GM20000 (cell line): ENCODE measurements at regions not wholly inside any gene's neighbourhood (a gene's known extent, or its start where the extent isn't known, plus 50 kb on each side); places are given as distances from the start of the nearest gene placed in this dataset.

ENCODE experiments used
- DNase-seq: peaks from one replicate; pipeline ENCODE4 v3.0.0; 2012; ENCODE audit warnings: low spot score
- CTCF ChIP-seq: IDR thresholded peaks from 2 replicates; pipeline ENCODE4 v1.5.1; 2012; ENCODE audit warnings: mild to moderate bottlenecking, control low read depth; ENCODE audit errors: extremely low read depth, missing control alignments

GRCh38 chr1:194535369-194535768 lies 1349.0 kb upstream of the B3GALT2 start:
- no peak for DNase-seq
- no peak for TF ChIP-seq CTCF

DNA sequence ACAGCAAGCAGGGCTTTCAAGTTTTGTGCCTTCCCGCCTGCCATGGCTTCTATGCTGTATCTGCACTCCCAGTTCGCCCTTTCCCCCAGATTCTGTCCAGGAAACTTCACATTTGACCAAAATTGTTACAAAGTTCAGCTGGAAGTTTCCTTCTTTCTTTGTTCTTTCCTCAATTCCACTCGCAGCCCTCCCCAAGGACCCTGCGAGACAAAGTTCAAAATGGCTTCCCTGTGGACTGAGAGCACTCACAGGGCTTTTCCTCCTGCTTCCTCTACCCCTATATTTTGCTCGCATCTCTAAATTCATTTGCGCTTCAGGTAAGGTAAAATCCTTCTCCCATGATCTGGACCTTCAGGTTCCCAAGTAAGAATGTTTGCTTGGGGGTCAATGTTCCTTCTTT lies 1348.4 kb upstream of the B3GALT2 start:
- DNase-seq = no peak
- no peak for TF ChIP-seq CTCF

GRCh38 chr1:194533641-194534040 lies 1347.2 kb upstream of the B3GALT2 start:
- no peak for DNase-seq
- no peak for TF ChIP-seq CTCF

- no peak for DNase-seq
- TF ChIP-seq CTCF = no peak
These were observed 1331.2 kb upstream of the B3GALT2 start for GRCh38 chr1:194517567-194517966.

- DNase-seq = no peak
- no peak for TF ChIP-seq CTCF
These were observed 1329.5 kb upstream of the B3GALT2 start for GRCh38 chr1:194515916-194516315.

- no peak for DNase-seq
These were observed 1326.5 kb upstream of the B3GALT2 start for GRCh38 chr1:194512957-194513356.

GRCh38 chr1:194512345-194512744 lies 1325.9 kb upstream of the B3GALT2 start:
- DNase-seq = no peak
- no peak for TF ChIP-seq CTCF

More at GRCh38 chr1:194512957-194513356, 1326.5 kb upstream of the B3GALT2 start:
- TF ChIP-seq CTCF = no peak

- no peak for TF ChIP-seq CTCF
- DNase-seq = no peak
These were observed 1316.8 kb upstream of the B3GALT2 start for GRCh38 chr1:194503209-194503608.
